ENCODE measurements at regions not wholly inside any gene's neighbourhood (a gene's known extent, or its start where the extent isn't known, plus 50 kb on each side); places are given as distances from the start of the nearest gene placed in this dataset.
"Not testable (repeated sequence)": the region's sequence is repeated elsewhere in the genome, so short reads cannot be mapped to it uniquely, and the experiment has no call there.

DNA sequence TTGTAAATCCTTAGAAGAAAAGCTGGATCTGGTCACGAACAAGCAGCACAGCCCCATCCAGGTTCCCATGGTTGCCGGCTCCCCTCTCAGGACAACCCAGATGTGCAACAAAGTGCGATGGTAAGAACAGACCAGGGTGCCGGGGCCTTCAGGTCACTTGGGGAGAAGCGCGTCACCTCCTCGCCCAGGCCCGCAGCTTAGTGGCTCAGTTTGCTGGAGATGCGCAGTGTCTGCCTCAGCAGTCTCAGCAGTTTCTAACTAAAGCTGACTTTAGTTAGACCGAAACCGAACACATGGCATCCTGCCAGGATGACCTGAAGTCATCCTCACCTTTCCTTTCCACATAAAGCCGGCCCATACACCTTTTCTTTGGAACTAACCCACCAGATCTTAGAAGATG is 131.4 kb downstream of the LAT start:
- H3K9me3 ChIP-seq (ENCODE audit: control insufficient read depth, low read length); H3K27me3 ChIP-seq (ENCODE audit: control insufficient read depth, insufficient read depth, low read length); H3K9ac ChIP-seq (ENCODE audit: low read length); H3K4me3 ChIP-seq (ENCODE audit: low read length); H3K36me3 ChIP-seq (ENCODE audit: control insufficient read depth, insufficient read depth, low read length): not testable (repeated sequence)
- peaks cover 10% of the 10 kb centered on the region for H3K4me1 ChIP-seq (ENCODE audit: control insufficient read depth, insufficient read depth, low read length)

DNA sequence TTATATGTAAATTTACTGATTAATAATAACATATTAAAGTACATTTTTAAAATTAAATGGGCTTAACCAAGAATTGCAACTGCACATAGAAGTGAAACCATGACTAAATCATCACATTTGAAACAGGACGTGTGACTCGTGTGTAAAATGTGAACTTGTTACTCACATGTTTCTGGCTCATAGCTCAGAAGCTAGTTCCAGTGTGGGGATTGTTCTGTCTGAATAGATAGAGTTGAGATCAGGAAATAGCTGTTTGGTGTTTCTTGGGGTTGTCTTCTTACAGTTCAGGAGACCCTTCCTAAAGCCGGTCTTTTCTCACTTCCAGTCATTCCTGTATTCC is 130.9 kb downstream of the LAT start:
- peaks cover 10% of the 10 kb centered on the region for H3K4me1 ChIP-seq (ENCODE audit: control insufficient read depth, insufficient read depth, low read length)
- H3K9ac ChIP-seq (ENCODE audit: low read length): peak overlapping the region; percentile 13
- not testable (repeated sequence) for H3K27me3 ChIP-seq (ENCODE audit: control insufficient read depth, insufficient read depth, low read length); H3K36me3 ChIP-seq (ENCODE audit: control insufficient read depth, insufficient read depth, low read length); H3K9me3 ChIP-seq (ENCODE audit: control insufficient read depth, low read length); H3K4me3 ChIP-seq (ENCODE audit: low read length)

GRCh38 chr16:29114989-29115801 is 130.3 kb downstream of the LAT start:
- H3K9ac ChIP-seq (ENCODE audit: low read length): peak overlapping the region; percentile 13
- not testable (repeated sequence) for H3K27me3 ChIP-seq (ENCODE audit: control insufficient read depth, insufficient read depth, low read length); H3K9me3 ChIP-seq (ENCODE audit: control insufficient read depth, low read length); H3K4me3 ChIP-seq (ENCODE audit: low read length); H3K36me3 ChIP-seq (ENCODE audit: control insufficient read depth, insufficient read depth, low read length)
- H3K4me1 ChIP-seq (ENCODE audit: control insufficient read depth, insufficient read depth, low read length): peaks cover 12% of the 10 kb centered on the region

DNA sequence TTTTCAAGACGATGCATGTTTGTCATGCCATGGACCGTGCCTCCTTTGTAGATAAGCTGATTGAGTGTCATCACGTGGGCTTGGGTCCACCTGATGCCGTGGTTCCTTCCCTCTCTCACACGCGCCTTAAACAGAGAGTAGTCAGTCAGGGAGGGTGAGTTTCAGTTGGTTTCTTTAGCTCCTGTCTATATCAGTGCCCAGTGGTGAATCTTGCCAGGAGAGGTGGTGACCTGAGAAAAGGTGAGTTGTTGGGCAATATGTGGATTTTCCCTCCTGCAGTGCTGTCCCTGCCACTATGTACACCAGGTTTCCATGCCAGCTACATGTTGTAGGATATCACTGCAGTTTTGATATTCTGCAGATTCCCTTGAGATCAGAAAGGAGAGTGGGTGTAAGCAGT is 129.7 kb downstream of the LAT start:
- H3K36me3 ChIP-seq (ENCODE audit: control insufficient read depth, insufficient read depth, low read length): no peaks in the 10 kb centered on the region
- no peaks in the 10 kb centered on the region for H3K9me3 ChIP-seq (ENCODE audit: control insufficient read depth, low read length)
- no peak overlapping the region for H3K4me3 ChIP-seq (ENCODE audit: low read length)
- peak overlapping the region; percentile 13 for H3K9ac ChIP-seq (ENCODE audit: low read length)
- no peaks in the 10 kb centered on the region for H3K27me3 ChIP-seq (ENCODE audit: control insufficient read depth, insufficient read depth, low read length)
- H3K4me1 ChIP-seq (ENCODE audit: control insufficient read depth, insufficient read depth, low read length): peaks cover 17% of the 10 kb centered on the region

- not testable (repeated sequence) for H3K27me3 ChIP-seq (ENCODE audit: control insufficient read depth, insufficient read depth, low read length); H3K9ac ChIP-seq (ENCODE audit: low read length); H3K36me3 ChIP-seq (ENCODE audit: control insufficient read depth, insufficient read depth, low read length); H3K9me3 ChIP-seq (ENCODE audit: control insufficient read depth, low read length); H3K4me3 ChIP-seq (ENCODE audit: low read length)
- peaks cover 17% of the 10 kb centered on the region for H3K4me1 ChIP-seq (ENCODE audit: control insufficient read depth, insufficient read depth, low read length)
These were observed 128.6 kb downstream of the LAT start for GRCh38 chr16:29113446-29113845.

- no peaks in the 10 kb centered on the region for H3K27me3 ChIP-seq (ENCODE audit: control insufficient read depth, insufficient read depth, low read length)
- H3K4me3 ChIP-seq (ENCODE audit: low read length): no peak overlapping the region
- H3K9me3 ChIP-seq (ENCODE audit: control insufficient read depth, low read length): no peaks in the 10 kb centered on the region
- no peak overlapping the region for H3K9ac ChIP-seq (ENCODE audit: low read length)
- H3K4me1 ChIP-seq (ENCODE audit: control insufficient read depth, insufficient read depth, low read length): peaks cover 17% of the 10 kb centered on the region
- no peaks in the 10 kb centered on the region for H3K36me3 ChIP-seq (ENCODE audit: control insufficient read depth, insufficient read depth, low read length)
These were observed 128.0 kb downstream of the LAT start for GRCh38 chr16:29112755-29113347.

- not testable (repeated sequence) for H3K4me3 ChIP-seq (ENCODE audit: low read length)
These were observed 127.2 kb downstream of the LAT start for GRCh38 chr16:29111901-29112680.

GRCh38 chr16:29111421-29111820 is 126.6 kb downstream of the LAT start:
- H3K9ac ChIP-seq (ENCODE audit: low read length): no peak overlapping the region
- H3K4me3 ChIP-seq (ENCODE audit: low read length): no peak overlapping the region
- H3K9me3 ChIP-seq (ENCODE audit: control insufficient read depth, low read length): no peaks in the 10 kb centered on the region
- no peaks in the 10 kb centered on the region for H3K27me3 ChIP-seq (ENCODE audit: control insufficient read depth, insufficient read depth, low read length)
- H3K36me3 ChIP-seq (ENCODE audit: control insufficient read depth, insufficient read depth, low read length): no peaks in the 10 kb centered on the region
- peaks cover 17% of the 10 kb centered on the region for H3K4me1 ChIP-seq (ENCODE audit: control insufficient read depth, insufficient read depth, low read length)

More at GRCh38 chr16:29111901-29112680, 127.2 kb downstream of the LAT start:
- not testable (repeated sequence) for H3K27me3 ChIP-seq (ENCODE audit: control insufficient read depth, insufficient read depth, low read length); H3K36me3 ChIP-seq (ENCODE audit: control insufficient read depth, insufficient read depth, low read length); H3K9ac ChIP-seq (ENCODE audit: low read length); H3K9me3 ChIP-seq (ENCODE audit: control insufficient read depth, low read length)
- peaks cover 17% of the 10 kb centered on the region for H3K4me1 ChIP-seq (ENCODE audit: control insufficient read depth, insufficient read depth, low read length)

DNA sequence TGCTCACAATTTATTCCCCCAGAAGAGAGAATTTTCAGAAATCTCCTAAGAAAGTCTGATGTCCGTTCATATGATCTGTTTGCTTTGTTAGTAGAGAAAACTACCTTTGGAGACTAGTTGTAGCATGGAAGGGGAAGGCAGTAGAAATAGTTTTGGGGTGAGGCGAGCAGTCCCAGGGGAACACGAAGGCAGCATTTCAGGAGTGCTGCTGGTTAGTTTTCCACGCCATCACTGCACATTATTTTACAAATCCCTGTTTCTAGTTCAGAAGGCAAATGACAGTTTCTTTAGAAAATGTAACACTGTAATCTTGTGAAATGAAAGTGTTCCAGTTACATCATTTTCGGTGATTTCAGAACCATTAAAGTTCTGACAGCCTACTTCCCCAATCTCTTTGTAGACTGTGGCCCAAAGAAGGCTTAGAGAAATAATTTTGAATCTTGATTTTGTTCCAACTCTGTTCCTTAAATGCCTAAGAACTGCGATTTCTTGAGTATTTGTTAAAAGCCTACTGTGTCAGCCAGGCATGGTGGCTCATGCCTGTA is 123.8 kb downstream of the LAT start:
- H3K4me1 ChIP-seq (ENCODE audit: control insufficient read depth, insufficient read depth, low read length); H3K9ac ChIP-seq (ENCODE audit: low read length); H3K27me3 ChIP-seq (ENCODE audit: control insufficient read depth, insufficient read depth, low read length); H3K4me3 ChIP-seq (ENCODE audit: low read length); H3K36me3 ChIP-seq (ENCODE audit: control insufficient read depth, insufficient read depth, low read length); H3K9me3 ChIP-seq (ENCODE audit: control insufficient read depth, low read length): not testable (repeated sequence)

DNA sequence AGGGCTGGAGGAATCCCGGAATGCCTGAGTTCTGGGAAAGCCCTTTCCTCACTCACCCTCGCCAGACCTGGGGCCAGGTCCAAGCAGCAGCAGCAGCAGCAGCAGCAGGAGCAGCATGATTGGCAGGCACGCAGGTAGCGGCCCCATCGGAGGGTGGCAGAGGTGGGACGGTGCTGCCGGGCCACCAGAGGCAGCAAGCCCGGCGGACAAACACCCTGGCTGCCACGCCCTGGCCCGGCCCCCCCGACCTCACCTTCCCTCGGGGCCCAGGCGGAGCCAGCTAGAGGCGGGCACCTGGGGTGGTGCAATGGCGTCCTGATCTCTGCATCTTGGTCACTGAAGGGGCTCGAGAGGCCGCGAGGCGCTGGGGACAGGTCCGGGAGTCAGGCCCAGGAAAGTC is 122.4 kb downstream of the LAT start:
- Histone ChIP-seq H3K9me3 (ENCODE audit: control insufficient read depth, low read length) (no peaks in the 10 kb centered on the region), H3K4me1 (ENCODE audit: control insufficient read depth, insufficient read depth, low read length) (peaks cover 6% of the 10 kb centered on the region), H3K36me3 (ENCODE audit: control insufficient read depth, insufficient read depth, low read length) (no peaks in the 10 kb centered on the region), H3K27me3 (ENCODE audit: control insufficient read depth, insufficient read depth, low read length) (no peaks in the 10 kb centered on the region), H3K9ac (ENCODE audit: low read length) (peak overlapping the region; percentile 47), H3K4me3 (ENCODE audit: low read length) (no peak overlapping the region)

DNA sequence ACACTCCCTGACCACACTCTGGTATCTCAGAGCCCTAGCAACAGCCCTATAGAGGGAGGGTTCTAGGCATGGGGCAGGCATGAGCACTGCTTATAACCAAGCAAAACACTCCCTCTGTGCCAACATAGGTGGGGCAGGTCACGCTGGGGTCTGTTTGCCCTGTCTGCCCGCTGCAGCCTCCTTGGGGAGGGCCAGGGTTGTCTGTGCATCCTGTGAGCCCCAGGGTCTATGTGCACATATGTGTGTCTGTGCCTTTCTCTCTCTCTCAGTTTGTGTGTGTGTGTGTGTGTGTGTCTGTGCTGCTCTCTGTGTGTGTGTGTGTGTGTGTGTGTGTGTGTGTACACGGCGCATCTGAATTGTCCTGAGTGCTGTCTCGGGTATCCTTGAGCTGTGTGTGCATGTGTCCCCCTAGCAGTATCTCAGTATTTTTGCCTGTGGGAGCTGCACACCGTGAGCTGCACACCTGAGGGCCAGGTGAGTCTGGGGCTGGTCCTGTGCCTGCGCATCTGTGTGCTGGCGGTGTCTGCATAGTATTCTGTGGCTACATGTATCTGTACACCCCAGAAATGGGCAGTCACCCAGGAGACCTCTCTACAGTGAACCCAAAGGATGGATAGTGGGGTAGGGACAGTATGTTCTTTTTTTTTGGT is 121.5 kb downstream of the LAT start:
- not testable (repeated sequence) for H3K4me3 ChIP-seq (ENCODE audit: low read length); H3K36me3 ChIP-seq (ENCODE audit: control insufficient read depth, insufficient read depth, low read length); H3K4me1 ChIP-seq (ENCODE audit: control insufficient read depth, insufficient read depth, low read length); H3K9me3 ChIP-seq (ENCODE audit: control insufficient read depth, low read length); H3K27me3 ChIP-seq (ENCODE audit: control insufficient read depth, insufficient read depth, low read length)
- H3K9ac ChIP-seq (ENCODE audit: low read length): peak overlapping the region; percentile 47

DNA sequence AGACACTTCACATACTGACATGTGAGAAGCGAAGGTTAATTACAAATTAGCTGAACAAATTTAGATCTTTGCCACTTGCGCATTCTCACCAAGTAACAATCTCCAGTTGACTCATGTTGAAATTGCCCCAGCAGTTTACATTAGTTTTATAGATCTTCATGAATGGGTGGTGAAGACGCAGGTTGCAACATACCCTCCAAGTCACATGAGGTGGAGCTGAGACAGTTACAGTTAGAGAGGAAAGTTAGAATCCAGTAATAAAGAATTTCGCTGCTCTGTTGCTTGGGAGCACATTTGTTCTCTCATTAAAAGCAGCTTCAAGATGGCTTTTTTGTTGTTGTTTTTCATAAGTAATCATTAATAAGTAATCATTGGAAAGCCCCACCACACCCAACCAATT is 119.7 kb downstream of the LAT start:
- H3K4me1 ChIP-seq (ENCODE audit: control insufficient read depth, insufficient read depth, low read length); H3K4me3 ChIP-seq (ENCODE audit: low read length); H3K9ac ChIP-seq (ENCODE audit: low read length); H3K36me3 ChIP-seq (ENCODE audit: control insufficient read depth, insufficient read depth, low read length); H3K9me3 ChIP-seq (ENCODE audit: control insufficient read depth, low read length); H3K27me3 ChIP-seq (ENCODE audit: control insufficient read depth, insufficient read depth, low read length): not testable (repeated sequence)

Data from mucosa of stomach (tissue), 1 donor.